ENCODE measurements at regions not wholly inside any gene's neighbourhood (a gene's known extent, or its start where the extent isn't known, plus 50 kb on each side); places are given as distances from the start of the nearest gene placed in this dataset.

DNA sequence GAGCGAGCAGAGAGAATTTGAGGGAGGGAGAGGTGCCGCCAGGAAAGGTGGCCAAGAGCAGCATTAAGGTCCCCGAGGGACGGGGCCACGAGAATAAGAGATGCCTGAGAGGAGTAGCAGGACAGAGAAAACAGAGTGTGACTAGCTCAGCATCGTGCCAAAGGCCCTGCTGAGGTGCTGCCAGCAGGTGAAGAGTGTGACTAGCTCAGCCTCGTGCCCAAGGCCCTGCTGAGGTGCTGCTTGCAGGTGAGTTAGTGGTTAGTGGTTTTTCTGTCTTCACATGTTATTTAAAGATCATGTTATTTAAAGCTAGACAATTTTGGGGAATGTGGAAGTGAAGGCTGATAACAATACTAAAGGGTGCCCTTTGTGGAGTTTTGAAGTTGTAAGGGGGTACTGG lies 464.5 kb upstream of the FAT1 start:
- no peak overlapping the region for H3K18ac ChIP-seq (ENCODE audit: low read depth, low read length)
- H3K23ac ChIP-seq (ENCODE audit: low read depth, low read length) = no peak overlapping the region
- intact Hi-C loops (cut with micrococcal nuclease) (no loop called here), dilution Hi-C loops (cut with HindIII; ENCODE audit: low sequenced_read_pairs, unreplicated experiment) (no loop called here), in situ Hi-C loops (cut with MboI; ENCODE audit: low sequenced_read_pairs) (no loop called here)
- H3K14ac ChIP-seq (replicated peaks; ENCODE audit: low read depth, low read length) = no peak overlapping the region
- WGBS, 2 experiments (ENCODE audit: extremely low coverage in 2 of 2, insufficient read length in 1 of 2) = 73% methylated on average over 7 of the region's 7 CpGs; no CpG with 5 or more reads in 1 of the 2 experiments
- H3K4me1 ChIP-seq (ENCODE audit: control insufficient read depth, insufficient read depth, low read length) = peaks cover 3% of the 10 kb centered on the region
- H4K91ac ChIP-seq (ENCODE audit: insufficient read depth, low read depth, low read length) = no peak overlapping the region
- H4K8ac ChIP-seq (ENCODE audit: low read depth in 2 of 2, low read length in 2 of 2) = no peak overlapping the region
- H4K20me1 ChIP-seq (ENCODE audit: insufficient read depth, low read length) = no peaks in the 10 kb centered on the region
- H3K56ac ChIP-seq (ENCODE audit: extremely low read depth, insufficient read depth, low read length) = no peak overlapping the region
- H2BK20ac ChIP-seq (ENCODE audit: low read depth, low read length) = no peak overlapping the region
- BruUV-seq (replicated peaks) = no TSS peak
- H3K4ac ChIP-seq (ENCODE audit: low read depth, low read length) = no peak overlapping the region
- H3K27me3 ChIP-seq (ENCODE audit: control insufficient read depth, insufficient read depth, low read length) = no peaks in the 10 kb centered on the region
- H3K36me3 ChIP-seq (ENCODE audit: control insufficient read depth, insufficient read depth, low read length) = no peaks in the 10 kb centered on the region
- H2AK9ac ChIP-seq (replicated peaks; ENCODE audit: low read depth, low read length, poor library complexity) = no peak overlapping the region
- POLR2A ChIA-PET (ENCODE audit: unreplicated experiment) = no interaction called here
- H3K9me1 ChIP-seq (ENCODE audit: insufficient read depth, low read length) = 0 out of 2 replicates have a peak, but pooled peaks cover 2% of the 10 kb centered on the region
- no peak overlapping the region for H3K9ac ChIP-seq (ENCODE audit: low read depth, low read length)
- no peaks in the 10 kb centered on the region for H3K79me1 ChIP-seq (ENCODE audit: low read depth in 1 of 2, low read length in 2 of 2)
- DNase-seq (no peak), ATAC-seq (ENCODE audit: low read depth) (no peak)
- no peak overlapping the region for H2BK5ac ChIP-seq (ENCODE audit: low read depth, low read length, poor library complexity, severe bottlenecking)
- peak overlapping the region; percentile 8; the same call in 1 of the 3 replicates for H2BK15ac ChIP-seq (ENCODE audit: low read depth, low read length)
- H2AFZ ChIP-seq (replicated peaks; ENCODE audit: low read length, poor library complexity) = no peak overlapping the region
- H3K4me3 ChIP-seq (ENCODE audit: insufficient read depth, low read depth, low read length) = no peak overlapping the region
- H4K5ac ChIP-seq (ENCODE audit: low read depth, low read length) = no peak overlapping the region
- H3K27ac ChIP-seq (ENCODE audit: insufficient read depth, low read length) = no peak overlapping the region
- CTCF ChIA-PET = no interaction called here
- no peak for TF ChIP-seq FOS (IDR thresholded peaks at IDR 0.05; ENCODE audit: low read depth, low read length)
- TF ChIP-seq MXI1 (IDR thresholded peaks at IDR 0.05; ENCODE audit: borderline replicate concordance, low read depth, low read length) = no peak
- TF ChIP-seq MAFK (IDR thresholded peaks at IDR 0.05; ENCODE audit: low read depth, low read length) = no peak
- no peak for TF ChIP-seq MAZ (IDR thresholded peaks at IDR 0.05; ENCODE audit: borderline replicate concordance, low read depth, low read length)
- no peak for TF ChIP-seq RFX5 (IDR thresholded peaks at IDR 0.05; ENCODE audit: low read depth, low read length)
- TF ChIP-seq, protein P1, sequence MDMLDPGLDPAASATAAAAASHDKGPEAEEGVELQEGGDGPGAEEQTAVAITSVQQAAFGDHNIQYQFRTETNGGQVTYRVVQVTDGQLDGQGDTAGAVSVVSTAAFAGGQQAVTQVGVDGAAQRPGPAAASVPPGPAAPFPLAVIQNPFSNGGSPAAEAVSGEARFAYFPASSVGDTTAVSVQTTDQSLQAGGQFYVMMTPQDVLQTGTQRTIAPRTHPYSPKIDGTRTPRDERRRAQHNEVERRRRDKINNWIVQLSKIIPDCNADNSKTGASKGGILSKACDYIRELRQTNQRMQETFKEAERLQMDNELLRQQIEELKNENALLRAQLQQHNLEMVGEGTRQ (IDR thresholded peaks at IDR 0.05; ENCODE audit: low read depth, low read length) = no peak
- no peak for TF ChIP-seq SMC3 (IDR thresholded peaks at IDR 0.05; ENCODE audit: low read depth, low read length)
- no peak for TF ChIP-seq BHLHE40 (IDR thresholded peaks at IDR 0.05; ENCODE audit: low read depth, low read length)
- no peak for TF ChIP-seq RCOR1 (IDR thresholded peaks at IDR 0.05; ENCODE audit: insufficient replicate concordance, low read length)
- TF ChIP-seq RAD21 (IDR thresholded peaks at IDR 0.05; ENCODE audit: low read length) = no peak
- no peak for TF ChIP-seq POLR2A (IDR thresholded peaks at IDR 0.05; ENCODE audit: low read depth, low read length)
- TF ChIP-seq CHD1 (IDR thresholded peaks at IDR 0.05; ENCODE audit: low read depth, low read length) = no peak
- TF ChIP-seq CTCF (conservative IDR thresholded peaks at IDR 0.05; ENCODE audit: low read depth, low read length) = no peak
- no peak for TF ChIP-seq NFE2L2 (IDR thresholded peaks at IDR 0.05; ENCODE audit: low read depth, low read length)
- TF ChIP-seq CEBPB (IDR thresholded peaks at IDR 0.05; ENCODE audit: low read depth, low read length) = no peak
- TF ChIP-seq, protein P2, sequence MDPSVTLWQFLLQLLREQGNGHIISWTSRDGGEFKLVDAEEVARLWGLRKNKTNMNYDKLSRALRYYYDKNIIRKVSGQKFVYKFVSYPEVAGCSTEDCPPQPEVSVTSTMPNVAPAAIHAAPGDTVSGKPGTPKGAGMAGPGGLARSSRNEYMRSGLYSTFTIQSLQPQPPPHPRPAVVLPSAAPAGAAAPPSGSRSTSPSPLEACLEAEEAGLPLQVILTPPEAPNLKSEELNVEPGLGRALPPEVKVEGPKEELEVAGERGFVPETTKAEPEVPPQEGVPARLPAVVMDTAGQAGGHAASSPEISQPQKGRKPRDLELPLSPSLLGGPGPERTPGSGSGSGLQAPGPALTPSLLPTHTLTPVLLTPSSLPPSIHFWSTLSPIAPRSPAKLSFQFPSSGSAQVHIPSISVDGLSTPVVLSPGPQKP (IDR thresholded peaks at IDR 0.05; ENCODE audit: borderline replicate concordance, low read depth, low read length) = no peak
- no peaks in the 10 kb centered on the region for H3K9me3 ChIP-seq (ENCODE audit: control insufficient read depth, insufficient read depth, low read length)
- no peak overlapping the region for H3K4me2 ChIP-seq (ENCODE audit: low read depth, low read length)
- H2BK120ac ChIP-seq (ENCODE audit: low read depth, low read length) = no peak overlapping the region
- H2AK5ac ChIP-seq (ENCODE audit: low read depth, low read length) = peak overlapping the region; percentile 43; the same call in 1 of the 2 replicates
